ENCODE measurements at regions not wholly inside any gene's neighbourhood (a gene's known extent, or its start where the extent isn't known, plus 50 kb on each side); places are given as distances from the start of the nearest gene placed in this dataset.

DNA sequence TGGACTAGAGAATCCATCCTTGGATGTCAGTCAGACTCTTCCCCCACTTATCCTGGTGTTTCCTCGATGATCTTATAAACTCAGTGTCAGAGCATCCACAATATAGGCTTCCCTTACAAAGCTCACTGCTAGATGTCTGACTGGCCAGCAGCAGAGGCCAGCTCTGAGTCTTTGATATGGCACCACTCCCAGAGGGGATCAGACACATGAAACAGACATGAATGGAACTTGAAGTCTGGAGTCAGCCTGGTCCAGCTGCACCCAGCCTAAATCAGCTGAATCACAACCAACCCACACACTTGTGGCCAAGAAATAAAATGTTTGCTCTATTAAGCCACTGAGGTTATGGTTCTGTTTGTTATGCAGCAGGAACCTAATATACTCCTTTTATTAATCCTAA is 129.6 kb upstream of the MED14 start:
- TF ChIP-seq, protein P1, sequence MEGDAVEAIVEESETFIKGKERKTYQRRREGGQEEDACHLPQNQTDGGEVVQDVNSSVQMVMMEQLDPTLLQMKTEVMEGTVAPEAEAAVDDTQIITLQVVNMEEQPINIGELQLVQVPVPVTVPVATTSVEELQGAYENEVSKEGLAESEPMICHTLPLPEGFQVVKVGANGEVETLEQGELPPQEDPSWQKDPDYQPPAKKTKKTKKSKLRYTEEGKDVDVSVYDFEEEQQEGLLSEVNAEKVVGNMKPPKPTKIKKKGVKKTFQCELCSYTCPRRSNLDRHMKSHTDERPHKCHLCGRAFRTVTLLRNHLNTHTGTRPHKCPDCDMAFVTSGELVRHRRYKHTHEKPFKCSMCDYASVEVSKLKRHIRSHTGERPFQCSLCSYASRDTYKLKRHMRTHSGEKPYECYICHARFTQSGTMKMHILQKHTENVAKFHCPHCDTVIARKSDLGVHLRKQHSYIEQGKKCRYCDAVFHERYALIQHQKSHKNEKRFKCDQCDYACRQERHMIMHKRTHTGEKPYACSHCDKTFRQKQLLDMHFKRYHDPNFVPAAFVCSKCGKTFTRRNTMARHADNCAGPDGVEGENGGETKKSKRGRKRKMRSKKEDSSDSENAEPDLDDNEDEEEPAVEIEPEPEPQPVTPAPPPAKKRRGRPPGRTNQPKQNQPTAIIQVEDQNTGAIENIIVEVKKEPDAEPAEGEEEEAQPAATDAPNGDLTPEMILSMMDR (IDR thresholded peaks at IDR 0.05) = no peak
- no peak overlapping the region for H3K4me3 Mint-ChIP-seq
- Histone ChIP-seq H3K9me3 (ENCODE audit: control insufficient read depth in 1 of 2, insufficient read depth in 1 of 2, low read length in 2 of 2) (peaks cover 0 to 13% of the 10 kb centered on the region in 2 experiments), H3K27ac (ENCODE audit: low read depth in 1 of 2, low read length in 2 of 2) (no peak overlapping the region), H3K4me3 (ENCODE audit: low read length) (no peak overlapping the region), H3K27me3 (ENCODE audit: control insufficient read depth in 1 of 2, insufficient read depth in 2 of 2, low read length in 2 of 2) (no peaks in the 10 kb centered on the region), H3K36me3 (ENCODE audit: insufficient read depth, low read length) (no peaks in the 10 kb centered on the region), H3K4me1 (ENCODE audit: insufficient read depth, low read length) (no peaks in the 10 kb centered on the region)
- H3K4me1 Mint-ChIP-seq (ENCODE audit: low read depth) = no peaks in the 10 kb centered on the region
- intact Hi-C loops (cut with DNase I, micrococcal nuclease) = no loop called here
- DNase-seq (no peak), ATAC-seq (ENCODE audit: poor library complexity) (no peak)
- no peaks in the 10 kb centered on the region for H3K36me3 Mint-ChIP-seq (ENCODE audit: low read depth)
- no peak overlapping the region for H3K27ac Mint-ChIP-seq
- ChIA-PET CTCF (no interaction called here), POLR2A (no interaction called here)
- H3K27me3 Mint-ChIP-seq = no peaks in the 10 kb centered on the region
- H3K9me3 Mint-ChIP-seq = no peaks in the 10 kb centered on the region

DNA sequence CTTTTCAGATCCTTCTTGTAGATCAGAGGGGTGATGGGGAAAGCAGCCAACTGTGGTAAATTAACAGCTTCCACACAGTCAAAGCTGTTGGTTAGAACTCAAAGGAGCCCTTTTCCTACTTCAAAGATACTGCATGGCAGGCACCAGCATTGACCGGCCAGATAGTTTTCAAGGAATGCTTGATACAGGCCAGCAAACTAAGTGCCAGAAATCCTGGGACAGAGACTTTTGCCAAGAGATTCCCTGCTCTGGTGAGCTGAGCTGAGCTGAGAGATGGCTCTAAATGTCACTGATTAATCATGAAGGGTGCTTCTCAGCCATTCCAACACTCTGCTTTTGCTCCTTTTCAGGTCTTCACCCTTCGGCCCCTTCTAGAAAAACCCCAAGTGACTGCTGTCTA is 131.6 kb upstream of the MED14 start:
- Histone ChIP-seq H3K4me1 (ENCODE audit: insufficient read depth, low read length) (no peaks in the 10 kb centered on the region), H3K4me3 (ENCODE audit: low read length) (no peak overlapping the region), H3K27ac (ENCODE audit: low read depth in 1 of 2, low read length in 2 of 2) (no peak overlapping the region), H3K9me3 (ENCODE audit: control insufficient read depth in 1 of 2, insufficient read depth in 1 of 2, low read length in 2 of 2) (peaks cover 0 to 10% of the 10 kb centered on the region in 2 experiments), H3K36me3 (ENCODE audit: insufficient read depth, low read length) (no peaks in the 10 kb centered on the region), H3K27me3 (ENCODE audit: control insufficient read depth in 1 of 2, insufficient read depth in 2 of 2, low read length in 2 of 2) (no peaks in the 10 kb centered on the region)
- no peak for DNase-seq
- H3K4me1 Mint-ChIP-seq (ENCODE audit: low read depth) = no peaks in the 10 kb centered on the region
- no peak overlapping the region for H3K27ac Mint-ChIP-seq
- ChIA-PET POLR2A (no interaction called here), CTCF (no interaction called here)
- ATAC-seq (ENCODE audit: poor library complexity) = no peak
- H3K9me3 Mint-ChIP-seq = no peaks in the 10 kb centered on the region
- H3K27me3 Mint-ChIP-seq = no peaks in the 10 kb centered on the region
- H3K36me3 Mint-ChIP-seq (ENCODE audit: low read depth) = no peaks in the 10 kb centered on the region
- TF ChIP-seq, protein P1 (IDR thresholded peaks at IDR 0.05) = no peak
- intact Hi-C loops (cut with DNase I, micrococcal nuclease) = no loop called here
- no peak overlapping the region for H3K4me3 Mint-ChIP-seq

DNA sequence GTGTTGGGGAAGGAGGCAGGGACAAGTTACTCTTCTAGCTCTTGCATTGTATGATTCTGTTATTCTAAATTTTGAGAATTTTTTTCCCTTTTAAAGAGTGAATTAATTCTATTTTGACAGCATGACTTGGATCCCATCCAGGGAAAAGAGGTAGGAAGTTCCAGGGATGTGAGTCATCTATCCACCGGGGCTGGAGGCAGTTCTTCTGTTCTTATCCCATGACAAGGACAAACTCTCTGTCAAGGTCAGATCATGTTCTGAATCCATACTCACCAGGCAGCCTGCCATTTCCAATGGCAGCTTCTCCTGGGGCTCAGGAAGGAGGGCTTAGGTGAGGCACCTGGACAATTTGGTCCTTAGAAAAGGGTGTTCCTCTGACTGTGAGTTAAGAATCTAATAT is 132.0 kb upstream of the MED14 start:
- Mint-ChIP-seq H3K9me3 (no peaks in the 10 kb centered on the region), H3K27me3 (no peaks in the 10 kb centered on the region), H3K4me3 (no peak overlapping the region), H3K4me1 (ENCODE audit: low read depth) (no peaks in the 10 kb centered on the region), H3K36me3 (ENCODE audit: low read depth) (no peaks in the 10 kb centered on the region), H3K27ac (no peak overlapping the region)
- ATAC-seq (ENCODE audit: poor library complexity) (no peak), DNase-seq (no peak)
- Histone ChIP-seq H3K27me3 (ENCODE audit: control insufficient read depth in 1 of 2, insufficient read depth in 2 of 2, low read length in 2 of 2) (no peaks in the 10 kb centered on the region), H3K4me1 (ENCODE audit: insufficient read depth, low read length) (no peaks in the 10 kb centered on the region), H3K27ac (ENCODE audit: low read depth in 1 of 2, low read length in 2 of 2) (no peak overlapping the region), H3K36me3 (ENCODE audit: insufficient read depth, low read length) (no peaks in the 10 kb centered on the region), H3K4me3 (ENCODE audit: low read length) (no peak overlapping the region), H3K9me3 (ENCODE audit: control insufficient read depth in 1 of 2, insufficient read depth in 1 of 2, low read length in 2 of 2) (peaks cover 0 to 5% of the 10 kb centered on the region in 2 experiments)
- POLR2A ChIA-PET = no interaction called here
- TF ChIP-seq, protein P1 (IDR thresholded peaks at IDR 0.05) = no peak
- CTCF ChIA-PET = no interaction called here
- intact Hi-C loops (cut with DNase I, micrococcal nuclease) = no loop called here
